K562 (cell line): ENCODE measurements at regions not wholly inside any gene's neighbourhood (a gene's known extent, or its start where the extent isn't known, plus 50 kb on each side); places are given as distances from the start of the nearest gene placed in this dataset.

Experiments used
- ATAC-seq: fragments of 200-7000 bp; cut with Tn5 transposase; 3 replicates; pipeline ENCODE4 v1.9.1; 2020; ENCODE audit warnings: moderate library complexity
- BruUV-seq: library from RNA; stranded (reverse); fragments of 400-500 nt; replicated peaks from 2 replicates; lab custom pipeline; 2021; lab: Mats Ljungman, UMichigan
- CTCF ChIA-PET: fragments of 300-600 bp; formaldehyde crosslinking; extraction: SDS; loops from one replicate; lab custom pipeline; 2021; ENCODE audit warnings: low intra/inter-chr PET ratio; lab: Yijun Ruan, JAX
- POLR2A ChIA-PET: fragments of 300-600, 350-650 bp; sonication (Branson Sonifier 250); formaldehyde crosslinking; extraction: SDS; loops from one replicate; lab custom pipeline; 2021; ENCODE audit warnings: antibody characterized with exemption, inconsistent platforms; lab: Yijun Ruan, JAX
- DNase-seq, 4 experiments: peaks; one replicate each; pipeline versions ENCODE4 v3.0.0 to v3.0.0-alpha.2; 2011 to 2018; ENCODE audit warnings: low spot score in 3 of 4, mixed read lengths in 3 of 4; ENCODE audit errors: extremely low read depth in 1 of 4
- FAIRE-seq: peaks from 2 replicates; lab custom pipeline; 2011; peaks lifted over from hg19 to GRCh38; lab: Jason Lieb, UNC
- H2AFZ ChIP-seq: 2 replicates; pipeline ENCODE4 v1.6.0; 2011; ENCODE audit warnings: low read depth, low read length, control low read depth, inconsistent platforms
- H3K27ac ChIP-seq: fragments of 200-600 bp; 3 replicates; pipeline ENCODE4 v1.8.0; 2011; ENCODE audit warnings: low read depth, mild to moderate bottlenecking, control low read depth, inconsistent platforms, low read length, moderate library complexity, mixed read lengths; ENCODE audit errors: extremely low read depth
- H3K27me3 ChIP-seq, 2 experiments: fragments of 300-600 bp in 1 of 2; 2 replicates in 1 of 2; 3 replicates in 1 of 2; pipeline versions ENCODE4 v1.6.0 to v1.8.0; 2011; ENCODE audit warnings: inconsistent platforms in 2 of 2, low read length in 2 of 2, mild to moderate bottlenecking in 1 of 2, mixed read lengths in 1 of 2, moderate library complexity in 1 of 2; ENCODE audit not compliant: control insufficient read depth in 2 of 2, insufficient read depth in 2 of 2
- H3K36me3 ChIP-seq: fragments of 300-600 bp; 3 replicates; pipeline ENCODE4 v1.8.0; 2011; ENCODE audit warnings: mild to moderate bottlenecking, low read length, inconsistent platforms; ENCODE audit not compliant: control insufficient read depth, insufficient read depth
- H3K4me1 ChIP-seq, 2 experiments: fragments of 200-600 bp in 1 of 2; replicated peaks in 1 of 2; 2 replicates in 1 of 2; 3 replicates in 1 of 2; pipeline versions ENCODE4 v1.5.1 to v1.8.0; 2011; ENCODE audit warnings: inconsistent platforms in 2 of 2, low read length in 2 of 2, mild to moderate bottlenecking in 1 of 2, mixed read lengths in 1 of 2, moderate library complexity in 1 of 2; ENCODE audit not compliant: control insufficient read depth in 2 of 2, insufficient read depth in 2 of 2
- H3K4me2 ChIP-seq: 2 replicates; pipeline ENCODE4 v1.6.1; 2011; ENCODE audit warnings: low read length, control low read depth, inconsistent platforms, mixed read lengths; ENCODE audit not compliant: insufficient read depth
- H3K4me3 ChIP-seq: fragments of 200-600 bp; sonication (generic), shearing (Covaris generic); 2 replicates; pipeline ENCODE4 v1.5.1; 2016; ENCODE audit warnings: control low read depth, inconsistent platforms
- H3K79me2 ChIP-seq: fragments of 200-600 bp; 3 replicates; pipeline ENCODE4 v1.8.0; 2011; ENCODE audit warnings: low read length, inconsistent platforms; ENCODE audit not compliant: control insufficient read depth, insufficient read depth
- H3K9ac ChIP-seq, 2 experiments: 2 replicates each; pipeline versions ENCODE4 v1.6.0 to v1.6.1; 2011; ENCODE audit warnings: low read depth in 2 of 2, low read length in 2 of 2, control low read depth in 1 of 2, inconsistent platforms in 1 of 2, mild to moderate bottlenecking in 1 of 2, mixed read lengths in 1 of 2; ENCODE audit not compliant: insufficient read depth in 1 of 2
- H3K9me1 ChIP-seq: one replicate; pipeline ENCODE4 v1.6.0; 2011; ENCODE audit warnings: inconsistent platforms, mild to moderate bottlenecking, low read length, moderate library complexity; ENCODE audit not compliant: control insufficient read depth, insufficient read depth
- H3K9me3 ChIP-seq: replicated peaks from 2 replicates; pipeline ENCODE4 v1.5.1; 2011; ENCODE audit warnings: low read depth, low read length, inconsistent platforms; ENCODE audit not compliant: control insufficient read depth, insufficient read depth
- H4K20me1 ChIP-seq: replicated peaks from 2 replicates; pipeline ENCODE4 v1.6.1; 2011; ENCODE audit warnings: low read length, inconsistent platforms, mixed read lengths; ENCODE audit not compliant: control insufficient read depth, insufficient read depth
- ARHGAP35 ChIP-seq: fragments of 450-650 bp; IDR thresholded peaks from 2 replicates; pipeline ENCODE4 v1.6.1; 2018; ENCODE audit not compliant: partially characterized antibody
- CEBPG ChIP-seq, 3 experiments: fragments of 200-800 bp in 1 of 3; sonication (Bioruptor generic) in 1 of 3; sonication (generic) in 1 of 3; formaldehyde crosslinking in 1 of 3; IDR thresholded peaks in 2 of 3; conservative IDR thresholded peaks in 1 of 3; 2 replicates each; pipeline versions ENCODE4 v1.6.1 to v1.8.0; 2016 to 2022; ENCODE audit warnings: missing compliant biosample characterization in 2 of 3, missing genetic modification characterization in 2 of 3, mild to moderate bottlenecking in 1 of 3, missing genetic modification reagents in 1 of 3
- MLLT1 ChIP-seq, 2 experiments: fragments of 450-650 bp; IDR thresholded peaks; 2 replicates each; pipeline ENCODE4 v1.6.1; 2016
- NCOR1 ChIP-seq: fragments of 450-650 bp; IDR thresholded peaks from 2 replicates; pipeline ENCODE4 v1.6.1; 2016; ENCODE audit warnings: mild to moderate bottlenecking, moderate library complexity
- PCBP2 ChIP-seq: fragments of 200-400 bp; formaldehyde crosslinking; IDR thresholded peaks from 2 replicates; pipeline ENCODE4 v1.6.1; 2018; ENCODE audit warnings: low read length, low read depth, mild to moderate bottlenecking, moderate library complexity; ENCODE audit not compliant: poor library complexity, severe bottlenecking
- SRSF7 ChIP-seq: fragments of 200-400 bp; formaldehyde crosslinking; optimal IDR thresholded peaks from 2 replicates; pipeline ENCODE3; 2017; ENCODE audit warnings: mild to moderate bottlenecking, low read depth, low read length
- TBP ChIP-seq: optimal IDR thresholded peaks from 2 replicates; pipeline ENCODE3; 2011; ENCODE audit warnings: low read depth, low read length, improper control_type of control experiment
- TEAD4 ChIP-seq, 2 experiments: sonication (generic) in 1 of 2; formaldehyde crosslinking in 1 of 2; IDR thresholded peaks; 2 replicates each; pipeline versions ENCODE4 v1.6.1 to v1.8.0; 2012 to 2022; ENCODE audit warnings: borderline replicate concordance in 1 of 2, inconsistent platforms in 1 of 2, low read length in 1 of 2, mild to moderate bottlenecking in 1 of 2, missing genetic modification reagents in 1 of 2
- THRA ChIP-seq: fragments of 450-650 bp; IDR thresholded peaks from 2 replicates; pipeline ENCODE4 v1.6.1; 2017; ENCODE audit warnings: mild to moderate bottlenecking, moderate library complexity
- ZFX ChIP-seq: sonication (generic); formaldehyde crosslinking; IDR thresholded peaks from 2 replicates; pipeline ENCODE4 v1.8.0; 2022; ENCODE audit warnings: mild to moderate bottlenecking, missing genetic modification reagents, moderate library complexity
- in situ Hi-C: fragments of 300-500 bp; cut with MboI; formaldehyde crosslinking; loops from 4 replicates; pipeline ENCODE4 v1.15.0; 2018; ENCODE audit warnings: inconsistent platforms, mixed read lengths
- intact Hi-C: fragments of 100-400 bp; cut with micrococcal nuclease; formaldehyde crosslinking; loops from 2 replicates; pipeline ENCODE4 v1.14.2; 2022

DNA sequence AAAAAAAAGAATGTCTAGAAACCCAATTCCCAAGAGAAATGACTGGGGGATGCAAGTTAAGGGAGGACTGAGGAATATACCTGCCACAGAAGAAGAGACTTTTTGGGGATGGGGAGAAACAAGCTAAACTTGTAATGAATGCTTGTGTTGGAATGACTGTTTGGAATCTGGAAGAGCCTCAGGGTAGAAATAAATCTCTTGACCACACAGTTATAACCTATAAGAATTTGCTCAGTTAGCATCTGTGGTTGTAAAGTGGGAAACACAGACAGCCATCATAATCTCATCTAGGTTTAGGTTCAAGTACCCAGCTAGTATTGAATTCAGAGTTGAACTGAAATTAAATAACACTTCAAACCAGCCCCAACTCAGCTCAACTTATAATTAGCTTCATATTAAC lies 678.3 kb upstream of the CHD1 start:
- H4K20me1 ChIP-seq, result no peaks in the 10 kb centered on the region
- H3K79me2 ChIP-seq, result no peaks in the 10 kb centered on the region
- H3K36me3 ChIP-seq, result no peaks in the 10 kb centered on the region
- H3K27ac ChIP-seq, result no peak overlapping the region
- ATAC-seq (no peak), DNase-seq (no peak), FAIRE-seq (no peak)
- H3K9me1 ChIP-seq, result no peaks in the 10 kb centered on the region
- no peak overlapping the region for H3K4me3 ChIP-seq
- no peak for TF ChIP-seq ARHGAP35
- TF ChIP-seq NCOR1, result no peak
- TF ChIP-seq SRSF7, result no peak
- no peak for TF ChIP-seq MLLT1 (IDR thresholded peaks at IDR 0.05)
- TF ChIP-seq ZFX, result no peak
- no peak for TF ChIP-seq THRA
- TF ChIP-seq TEAD4 (IDR thresholded peaks at IDR 0.05; ENCODE audit: low read length), result no peak
- no peak for TF ChIP-seq TEAD4 (CRISPR knock-in tag; IDR thresholded peaks at IDR 0.05; ENCODE audit: borderline replicate concordance)
- no peak for TF ChIP-seq CEBPG (CRISPR knock-in tag; IDR thresholded peaks at IDR 0.05)
- TF ChIP-seq CEBPG (tag; conservative IDR thresholded peaks at IDR 0.05 in 1 of 2, IDR thresholded peaks at IDR 0.05 in 1 of 2), result no peak
- TF ChIP-seq TBP, result no peak
- no peak for TF ChIP-seq PCBP2
- no peak overlapping the region for H2AFZ ChIP-seq
- in situ Hi-C loops, result no loop called here
- H3K9me3 ChIP-seq, result no peaks in the 10 kb centered on the region; the same call in 1 of the 2 replicates
- H3K27me3 ChIP-seq, result no peaks in the 10 kb centered on the region
- BruUV-seq, result no TSS peak
- H3K4me2 ChIP-seq, result no peak overlapping the region
- ChIA-PET CTCF (no interaction called here), POLR2A (no interaction called here)
- intact Hi-C loops, result no loop called here
- H3K4me1 ChIP-seq, result no peaks in the 10 kb centered on the region
- H3K9ac ChIP-seq, result no peak overlapping the region
